HepG2 (cell line): ENCODE measurements at regions not wholly inside any gene's neighbourhood (a gene's known extent, or its start where the extent isn't known, plus 50 kb on each side); places are given as distances from the start of the nearest gene placed in this dataset.

ENCODE experiments used
- HMG20A ChIP-seq: IDR thresholded peaks from 2 replicates; pipeline ENCODE4 v1.6.1; 2016; ENCODE audit warnings: borderline replicate concordance
- RBAK ChIP-seq: sonication (generic); formaldehyde crosslinking; IDR thresholded peaks from 2 replicates; pipeline ENCODE4 v1.5.1; 2020; ENCODE audit warnings: mild to moderate bottlenecking, missing genetic modification reagents
- ZNF652 ChIP-seq: IDR thresholded peaks from 2 replicates; pipeline ENCODE4 v1.6.1; 2016; ENCODE audit warnings: low read depth, borderline replicate concordance

- TF ChIP-seq ZNF652 (CRISPR knock-in tag) = no peak
- no peak for TF ChIP-seq HMG20A (CRISPR knock-in tag)
- no peak for TF ChIP-seq RBAK (CRISPR knock-in tag)
Observed at GRCh38 chr5:163244445-163244987, 192.9 kb upstream of the CCNG1 start.
